Adrenal gland (tissue), 5 donors: ENCODE measurements at regions not wholly inside any gene's neighbourhood (a gene's known extent, or its start where the extent isn't known, plus 50 kb on each side); places are given as distances from the start of the nearest gene placed in this dataset.

ENCODE experiments used
- CTCF ChIP-seq, 6 experiments: fragments of 450-650 bp in 4 of 6; fragments of 200-600 bp in 2 of 6; sonication (generic) in 1 of 6; IDR thresholded peaks; 1 replicate in 5 of 6; 2 replicates in 1 of 6; pipeline versions ENCODE4 v1.5.1 to v1.8.0; 2016 to 2021; ENCODE audit warnings: antibody characterized with exemption in 6 of 6, mild to moderate bottlenecking in 2 of 6, moderate library complexity in 1 of 6
- POLR2A ChIP-seq, 2 donors: fragments of 450-650 bp; IDR thresholded peaks; one replicate each; pipeline ENCODE4 v1.6.1; 2017; ENCODE audit warnings: antibody characterized with exemption in 2 of 2, mild to moderate bottlenecking in 2 of 2, moderate library complexity in 1 of 2
- donor health status: DM: no; HTN: no; CAD: no.

- TF ChIP-seq POLR2A (IDR thresholded peaks at IDR 0.05) (no peak), CTCF (IDR thresholded peaks at IDR 0.05) (no peak)
Measured at GRCh38 chr16:87226926-87227295, 90.3 kb downstream of the C16orf95 start.
